OCI-LY7 (cell line): ENCODE measurements at regions not wholly inside any gene's neighbourhood (a gene's known extent, or its start where the extent isn't known, plus 50 kb on each side); places are given as distances from the start of the nearest gene placed in this dataset.
"Not testable (repeated sequence)": the region's sequence is repeated elsewhere in the genome, so short reads cannot be mapped to it uniquely, and the experiment has no call there.

Experiments
- BruUV-seq: library from RNA; stranded (reverse); fragments of 400-500 nt; replicated peaks from 2 replicates; lab custom pipeline; 2021; lab: Mats Ljungman, UMichigan
- CTCF ChIA-PET: fragments of 300-600 bp; sonication (Branson Sonifier 250); formaldehyde crosslinking; loops from one replicate; lab custom pipeline; 2022; ENCODE audit warnings: antibody characterized with exemption; ENCODE audit not compliant: unreplicated experiment; lab: Charles Lee
- POLR2A ChIA-PET: fragments of 300-600 bp; sonication (Branson Sonifier 250); formaldehyde crosslinking; loops from one replicate; lab custom pipeline; 2022; ENCODE audit warnings: antibody characterized with exemption; lab: Charles Lee
- DNase-seq: peaks from one replicate; pipeline ENCODE4 v3.0.0-alpha.2; 2015; ENCODE audit warnings: low spot score
- H2AFZ ChIP-seq: fragments of 200-600 bp; sonication (generic), shearing (Covaris generic); 2 replicates; pipeline ENCODE4 v1.6.1; 2014; ENCODE audit warnings: mild to moderate bottlenecking, antibody characterized with exemption, low read length, moderate library complexity
- H3K27ac ChIP-seq: fragments of 200-600 bp; sonication (generic); 2 replicates; pipeline ENCODE4 v1.5.1; 2014; ENCODE audit warnings: mixed run types, low read depth, mild to moderate bottlenecking, moderate library complexity, low read length, inconsistent platforms; ENCODE audit not compliant: poor library complexity, severe bottlenecking
- H3K36me3 ChIP-seq: fragments of 200-600 bp; sonication (generic); 2 replicates; pipeline ENCODE4 v1.6.1; 2014; ENCODE audit warnings: mild to moderate bottlenecking, antibody characterized with exemption, low read length, moderate library complexity, mixed read lengths; ENCODE audit not compliant: insufficient read depth
- H3K4me1 ChIP-seq: fragments of 200-600 bp; sonication (generic); 2 replicates; pipeline ENCODE4 v1.5.1; 2014; ENCODE audit warnings: mild to moderate bottlenecking, low read length; ENCODE audit not compliant: insufficient read depth, poor library complexity, severe bottlenecking
- H3K4me2 ChIP-seq: fragments of 200-600 bp; sonication (generic); 2 replicates; pipeline ENCODE4 v1.6.1; 2014; ENCODE audit warnings: mild to moderate bottlenecking, low read length
- H3K4me3 ChIP-seq: fragments of 200-600 bp; sonication (generic); 2 replicates; pipeline ENCODE4 v1.5.1; 2014; ENCODE audit warnings: mild to moderate bottlenecking, low read depth, low read length; ENCODE audit not compliant: poor library complexity, severe bottlenecking
- H3K79me2 ChIP-seq: fragments of 200-600 bp; sonication (generic); 2 replicates; pipeline ENCODE4 v1.6.1; 2016; ENCODE audit warnings: low read depth, mild to moderate bottlenecking, low read length, moderate library complexity, mixed read lengths; ENCODE audit not compliant: insufficient read depth
- H3K9me2 ChIP-seq: fragments of 200-600 bp; sonication (generic); 2 replicates; pipeline ENCODE4 v1.6.1; 2016; ENCODE audit warnings: mild to moderate bottlenecking, low read length, mixed read lengths; ENCODE audit not compliant: insufficient read depth
- H3K9me3 ChIP-seq: fragments of 200-600 bp; sonication (generic); 2 replicates; pipeline ENCODE4 v1.6.1; 2014; ENCODE audit warnings: mild to moderate bottlenecking, mixed run types, low read length, mixed read lengths
- H4K20me1 ChIP-seq: fragments of 200-600 bp; sonication (generic); 2 replicates; pipeline ENCODE4 v1.6.1; 2014; ENCODE audit warnings: mild to moderate bottlenecking, antibody characterized with exemption, low read length, moderate library complexity, mixed read lengths; ENCODE audit not compliant: insufficient read depth
- EZH2phosphoT487 ChIP-seq: fragments of 200-600 bp; sonication (generic); IDR thresholded peaks from 2 replicates; pipeline ENCODE4 v1.6.1; 2018; ENCODE audit warnings: low read depth, borderline replicate concordance, mild to moderate bottlenecking, mixed run types, antibody characterized with exemption, low read length, moderate library complexity, mixed read lengths
- intact Hi-C: fragments of 100-400 bp; cut with micrococcal nuclease; formaldehyde crosslinking; loops from one replicate; pipeline ENCODE4 v1.10.0; 2022; ENCODE audit not compliant: unreplicated experiment
- TF ChIP-seq, protein P1 (sequence below): fragments of 200-600 bp; sonication (generic); conservative IDR thresholded peaks from 2 replicates; pipeline ENCODE4 v1.5.1; 2014; ENCODE audit warnings: mild to moderate bottlenecking, antibody characterized with exemption, low read length, moderate library complexity, mixed read lengths

DNA sequence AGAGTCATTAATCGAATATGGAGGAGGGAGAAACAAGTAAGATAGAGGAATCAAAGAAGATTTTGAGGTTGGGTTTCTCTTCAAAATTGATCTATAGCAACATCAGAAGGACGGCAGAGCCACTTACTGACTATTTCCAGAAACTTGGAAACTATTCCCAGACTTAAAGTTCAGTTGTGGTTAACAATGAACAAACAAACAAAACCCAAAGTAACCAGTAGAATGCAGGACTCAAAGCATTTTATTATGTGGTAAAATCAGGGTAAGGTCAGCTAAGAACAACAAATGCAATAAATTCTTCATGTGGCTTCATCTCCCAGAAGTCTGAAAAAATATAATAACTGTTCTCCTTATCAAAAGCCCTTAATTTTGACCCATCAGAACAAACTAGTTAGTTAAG lies 54.9 kb upstream of the OSMR start:
- H3K36me3 ChIP-seq, result no peaks in the 10 kb centered on the region
- no TSS peak for BruUV-seq

DNA sequence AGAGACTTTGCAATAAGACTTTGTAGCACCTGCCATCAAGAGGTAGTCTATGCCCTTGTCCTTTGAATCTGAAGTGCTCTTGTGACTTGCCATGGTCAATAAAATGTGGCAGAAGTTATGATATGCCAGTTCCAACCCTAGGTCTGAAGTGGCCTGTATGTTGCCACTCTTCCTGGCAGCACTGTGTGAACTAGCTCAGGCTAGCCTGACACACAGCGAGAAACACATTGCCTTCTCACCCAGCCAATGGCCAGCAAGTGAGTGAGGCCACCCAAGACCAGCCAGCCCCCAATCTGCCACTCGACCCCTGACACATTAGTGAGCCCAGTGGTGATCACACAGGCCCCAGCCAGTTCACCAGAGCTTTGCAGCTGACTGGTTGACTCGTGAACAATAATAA lies 52.7 kb upstream of the OSMR start:
- no peaks in the 10 kb centered on the region for H4K20me1 ChIP-seq
- H3K9me2 ChIP-seq, result no peaks in the 10 kb centered on the region
- H3K9me3 ChIP-seq, result no peaks in the 10 kb centered on the region
- no peak for DNase-seq
- H3K4me2 ChIP-seq, result no peak overlapping the region
- intact Hi-C loops, result no loop called here
- no peak overlapping the region for H3K4me3 ChIP-seq
- ChIA-PET POLR2A (no interaction called here), CTCF (no interaction called here)
- H2AFZ ChIP-seq, result no peak overlapping the region
- BruUV-seq, result no TSS peak
- no peaks in the 10 kb centered on the region for H3K79me2 ChIP-seq
- H3K4me1 ChIP-seq, result no peaks in the 10 kb centered on the region
- no peak for TF ChIP-seq EZH2phosphoT487
- TF ChIP-seq, protein P1, sequence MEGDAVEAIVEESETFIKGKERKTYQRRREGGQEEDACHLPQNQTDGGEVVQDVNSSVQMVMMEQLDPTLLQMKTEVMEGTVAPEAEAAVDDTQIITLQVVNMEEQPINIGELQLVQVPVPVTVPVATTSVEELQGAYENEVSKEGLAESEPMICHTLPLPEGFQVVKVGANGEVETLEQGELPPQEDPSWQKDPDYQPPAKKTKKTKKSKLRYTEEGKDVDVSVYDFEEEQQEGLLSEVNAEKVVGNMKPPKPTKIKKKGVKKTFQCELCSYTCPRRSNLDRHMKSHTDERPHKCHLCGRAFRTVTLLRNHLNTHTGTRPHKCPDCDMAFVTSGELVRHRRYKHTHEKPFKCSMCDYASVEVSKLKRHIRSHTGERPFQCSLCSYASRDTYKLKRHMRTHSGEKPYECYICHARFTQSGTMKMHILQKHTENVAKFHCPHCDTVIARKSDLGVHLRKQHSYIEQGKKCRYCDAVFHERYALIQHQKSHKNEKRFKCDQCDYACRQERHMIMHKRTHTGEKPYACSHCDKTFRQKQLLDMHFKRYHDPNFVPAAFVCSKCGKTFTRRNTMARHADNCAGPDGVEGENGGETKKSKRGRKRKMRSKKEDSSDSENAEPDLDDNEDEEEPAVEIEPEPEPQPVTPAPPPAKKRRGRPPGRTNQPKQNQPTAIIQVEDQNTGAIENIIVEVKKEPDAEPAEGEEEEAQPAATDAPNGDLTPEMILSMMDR, result no peak
- no peaks in the 10 kb centered on the region for H3K36me3 ChIP-seq
- no peak overlapping the region for H3K27ac ChIP-seq

More for the DNA sequence above, 54.9 kb upstream of the OSMR start:
- Histone ChIP-seq H3K27ac (no peak overlapping the region), H3K79me2 (no peaks in the 10 kb centered on the region), H4K20me1 (no peaks in the 10 kb centered on the region), H3K4me1 (no peaks in the 10 kb centered on the region), H3K9me3 (no peaks in the 10 kb centered on the region), H3K4me2 (no peak overlapping the region), H3K4me3 (no peak overlapping the region), H2AFZ (no peak overlapping the region), H3K9me2 (no peaks in the 10 kb centered on the region)
- DNase-seq, result no peak
- POLR2A ChIA-PET, result no interaction called here
- intact Hi-C loops, result no loop called here
- TF ChIP-seq, protein P1, result no peak
- no peak for TF ChIP-seq EZH2phosphoT487
- CTCF ChIA-PET, result no interaction called here

DNA sequence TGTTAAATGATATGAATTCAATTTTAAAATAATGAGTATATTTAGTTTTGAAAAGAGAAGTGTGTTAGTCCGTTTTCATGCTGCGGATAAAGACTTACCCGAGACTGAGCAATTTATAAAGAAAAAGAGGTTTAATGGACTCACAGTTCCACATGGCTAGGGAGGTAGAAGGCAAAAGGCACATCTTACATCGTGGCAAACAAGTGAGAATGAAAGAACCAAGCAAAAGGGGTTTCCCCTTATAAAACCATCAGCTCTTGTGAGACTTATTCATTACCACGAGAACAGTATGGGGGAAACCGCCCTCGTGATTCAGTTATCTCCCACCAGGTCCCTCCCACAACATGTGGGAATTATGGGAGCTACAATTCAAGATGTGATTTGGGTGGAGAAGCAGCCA lies 51.8 kb upstream of the OSMR start:
- H4K20me1 ChIP-seq, BruUV-seq, POLR2A ChIA-PET, H2AFZ ChIP-seq, DNase-seq, H3K27ac ChIP-seq, H3K9me2 ChIP-seq, H3K4me1 ChIP-seq, H3K4me3 ChIP-seq, H3K36me3 ChIP-seq, intact Hi-C loops, H3K4me2 ChIP-seq, H3K79me2 ChIP-seq, CTCF ChIA-PET, H3K9me3 ChIP-seq: not testable (repeated sequence)
